Sigmoid colon (tissue), 6 donors: ENCODE measurements at regions not wholly inside any gene's neighbourhood (a gene's known extent, or its start where the extent isn't known, plus 50 kb on each side); places are given as distances from the start of the nearest gene placed in this dataset.
A peak's percentile ranks its signal among the peaks of the same experiment; 100 is the strongest.
"Not testable (repeated sequence)": the region's sequence is repeated elsewhere in the genome, so short reads cannot be mapped to it uniquely, and the experiment has no call there.

ENCODE experiments used
- DNase-seq: peaks from one replicate; pipeline ENCODE4 v3.0.0-alpha.2; 2019
- H3K27ac ChIP-seq, 4 donors: fragments of 200-600 bp; sonication (generic); one replicate each; pipeline ENCODE4 v1.5.1; 2016 to 2019; ENCODE audit warnings: mild to moderate bottlenecking in 1 of 4
- H3K27me3 ChIP-seq, 3 donors: fragments of 200-600 bp; sonication (generic); one replicate each; pipeline ENCODE4 v1.5.1; 2019; ENCODE audit warnings: mild to moderate bottlenecking in 1 of 3
- H3K36me3 ChIP-seq, 4 donors: fragments of 200-600 bp; sonication (generic); one replicate each; pipeline ENCODE4 v1.5.1; 2016 to 2019
- H3K4me1 ChIP-seq, 4 donors: fragments of 200-600 bp; sonication (generic); one replicate each; pipeline ENCODE4 v1.5.1; 2017 to 2019
- H3K4me3 ChIP-seq, 4 donors: fragments of 200-600 bp; sonication (generic); one replicate each; pipeline ENCODE4 v1.5.1; 2017 to 2019; ENCODE audit warnings: mild to moderate bottlenecking in 2 of 4, moderate library complexity in 1 of 4
- H3K9me3 ChIP-seq, 4 donors: fragments of 200-600 bp in 3 of 4; sonication (generic) in 3 of 4; one replicate each; pipeline versions ENCODE4 v1.5.1 to v1.6.1; 2013 to 2019
- EP300 ChIP-seq, 4 donors: sonication (generic); formaldehyde crosslinking; IDR thresholded peaks; one replicate each; pipeline ENCODE4 v1.6.1; 2017; ENCODE audit warnings: antibody characterized with exemption in 4 of 4
- POLR2A ChIP-seq, 2 donors: fragments of 450-650 bp; IDR thresholded peaks; one replicate each; pipeline ENCODE4 v1.6.1; 2016; ENCODE audit warnings: antibody characterized with exemption in 2 of 2, mild to moderate bottlenecking in 2 of 2, moderate library complexity in 2 of 2
- POLR2AphosphoS5 ChIP-seq, 4 donors: sonication (generic); formaldehyde crosslinking; IDR thresholded peaks; one replicate each; pipeline ENCODE4 v1.6.1; 2017; ENCODE audit warnings: antibody characterized with exemption in 4 of 4
- WGBS, 2 donors: extraction: QIAGEN DNeasy Blood & Tissue Kit; methylation state at CpG; one replicate each; pipeline ENCODE4 v1.1.7; 2013; 5-methylcytosine and 5-hydroxymethylcytosine counted together
- intact Hi-C: fragments of 100-400 bp; cut with DNase I; formaldehyde crosslinking; loops from one replicate; pipeline ENCODE4 v1.15.1; 2023
- TF ChIP-seq, protein P1 (sequence below), 4 experiments: fragments of 450-650 bp in 3 of 4; fragments of 200-600 bp in 1 of 4; IDR thresholded peaks; one replicate each; pipeline ENCODE4 v1.5.1; 2016 to 2019; ENCODE audit warnings: antibody characterized with exemption in 4 of 4, mild to moderate bottlenecking in 3 of 4, moderate library complexity in 2 of 4
- donor health status: healthy with polysubstance abuse.
- donor health status: healthy.

GRCh38 chr4:38532908-38533499, 131.0 kb upstream of the KLF3 start:
- H3K36me3 ChIP-seq, result no peaks in the 10 kb centered on the region
- 80 to 87% methylated on average over 6 of the region's 6 CpGs for WGBS, 2 donors
- no peaks in the 10 kb centered on the region for H3K27me3 ChIP-seq
- peaks cover 0 to 44% (median 21%) of the 10 kb centered on the region in 4 donors for H3K4me1 ChIP-seq
- peak; percentile 28 to 71 (median 46) for TF ChIP-seq POLR2AphosphoS5 (IDR thresholded peaks at IDR 0.05)
- TF ChIP-seq, protein P1, sequence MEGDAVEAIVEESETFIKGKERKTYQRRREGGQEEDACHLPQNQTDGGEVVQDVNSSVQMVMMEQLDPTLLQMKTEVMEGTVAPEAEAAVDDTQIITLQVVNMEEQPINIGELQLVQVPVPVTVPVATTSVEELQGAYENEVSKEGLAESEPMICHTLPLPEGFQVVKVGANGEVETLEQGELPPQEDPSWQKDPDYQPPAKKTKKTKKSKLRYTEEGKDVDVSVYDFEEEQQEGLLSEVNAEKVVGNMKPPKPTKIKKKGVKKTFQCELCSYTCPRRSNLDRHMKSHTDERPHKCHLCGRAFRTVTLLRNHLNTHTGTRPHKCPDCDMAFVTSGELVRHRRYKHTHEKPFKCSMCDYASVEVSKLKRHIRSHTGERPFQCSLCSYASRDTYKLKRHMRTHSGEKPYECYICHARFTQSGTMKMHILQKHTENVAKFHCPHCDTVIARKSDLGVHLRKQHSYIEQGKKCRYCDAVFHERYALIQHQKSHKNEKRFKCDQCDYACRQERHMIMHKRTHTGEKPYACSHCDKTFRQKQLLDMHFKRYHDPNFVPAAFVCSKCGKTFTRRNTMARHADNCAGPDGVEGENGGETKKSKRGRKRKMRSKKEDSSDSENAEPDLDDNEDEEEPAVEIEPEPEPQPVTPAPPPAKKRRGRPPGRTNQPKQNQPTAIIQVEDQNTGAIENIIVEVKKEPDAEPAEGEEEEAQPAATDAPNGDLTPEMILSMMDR (IDR thresholded peaks at IDR 0.05), result no peak
- TF ChIP-seq EP300 (IDR thresholded peaks at IDR 0.05), result no peak
- intact Hi-C loops, result no loop called here
- no peak for DNase-seq
- no peak overlapping the region for H3K4me3 ChIP-seq
- H3K9me3 ChIP-seq, result no peaks in the 10 kb centered on the region
- H3K27ac ChIP-seq, result peak overlapping the region in 3 of 4 donors; percentile 25 to 46 (median 40)

DNA sequence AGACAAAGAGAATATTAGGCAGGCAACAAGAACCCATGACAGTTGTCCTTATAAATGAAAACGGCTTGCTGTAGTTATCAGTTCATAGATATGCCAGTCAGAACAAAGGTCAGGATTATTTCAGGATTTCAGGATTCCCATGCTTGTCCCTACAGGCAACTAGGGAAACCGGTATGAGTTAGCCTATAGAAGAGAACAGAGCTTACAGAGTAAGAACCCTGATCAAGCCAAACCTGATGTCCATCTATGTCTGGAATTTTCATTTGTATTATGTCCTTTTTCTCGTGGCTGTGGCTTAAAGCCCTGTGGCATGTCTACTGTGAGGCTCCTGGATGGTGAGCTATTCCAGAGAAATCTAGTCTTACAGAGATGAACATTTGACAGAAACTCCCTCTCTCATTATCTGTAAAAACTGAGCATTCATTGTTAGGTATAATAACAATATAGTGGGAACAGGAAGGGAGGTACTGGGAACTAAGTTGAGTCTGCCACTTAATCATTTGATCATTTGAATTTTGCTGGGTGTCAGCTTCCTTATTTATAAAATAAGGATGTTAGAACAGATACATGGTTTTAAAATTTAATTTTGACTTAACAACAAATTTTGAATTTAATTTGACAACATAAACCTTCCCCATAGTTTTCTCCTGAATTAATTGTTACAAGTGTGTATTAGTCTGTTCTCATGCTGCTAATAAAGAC, 129.5 kb upstream of the KLF3 start:
- WGBS, 2 donors, result 65 to 75% methylated on average over 3 of the region's 3 CpGs
- no peak overlapping the region for H3K27ac ChIP-seq
- H3K36me3 ChIP-seq, result no peaks in the 10 kb centered on the region
- H3K4me3 ChIP-seq, result no peak overlapping the region
- TF ChIP-seq POLR2A (IDR thresholded peaks at IDR 0.05) (no peak), EP300 (IDR thresholded peaks at IDR 0.05) (no peak), POLR2AphosphoS5 (IDR thresholded peaks at IDR 0.05) (no peak)
- TF ChIP-seq, protein P1 (IDR thresholded peaks at IDR 0.05), result no peak
- peaks cover 0 to 50% (median 27%) of the 10 kb centered on the region in 4 donors for H3K4me1 ChIP-seq
- H3K9me3 ChIP-seq, result no peaks in the 10 kb centered on the region
- intact Hi-C loops, result no loop called here
- DNase-seq, result no peak
- no peaks in the 10 kb centered on the region for H3K27me3 ChIP-seq

- H3K4me3 ChIP-seq, intact Hi-C loops, H3K9me3 ChIP-seq, H3K27me3 ChIP-seq, H3K27ac ChIP-seq, DNase-seq, H3K36me3 ChIP-seq: not testable (repeated sequence)
- peaks cover 0 to 50% (median 27%) of the 10 kb centered on the region in 4 donors for H3K4me1 ChIP-seq
- 26 to 80% methylated on average over 1 of the region's 1 CpG for WGBS, 2 donors
Observed at GRCh38 chr4:38535071-38535470, 128.9 kb upstream of the KLF3 start.

- TF ChIP-seq, protein P1 (IDR thresholded peaks at IDR 0.05), result no peak
- TF ChIP-seq POLR2A (IDR thresholded peaks at IDR 0.05) (no peak), EP300 (IDR thresholded peaks at IDR 0.05) (no peak), POLR2AphosphoS5 (IDR thresholded peaks at IDR 0.05) (no peak)
- Histone ChIP-seq H3K4me3 (no peak overlapping the region), H3K27ac (no peak overlapping the region), H3K27me3 (no peaks in the 10 kb centered on the region), H3K4me1 (peaks cover 0 to 50% (median 27%) of the 10 kb centered on the region in 4 donors), H3K36me3 (no peaks in the 10 kb centered on the region), H3K9me3 (no peaks in the 10 kb centered on the region)
- intact Hi-C loops, result no loop called here
- 89 to 93% methylated on average over 5 of the region's 5 CpGs for WGBS, 2 donors
- DNase-seq, result no peak
Observed at GRCh38 chr4:38535717-38536116, 128.3 kb upstream of the KLF3 start.

DNA sequence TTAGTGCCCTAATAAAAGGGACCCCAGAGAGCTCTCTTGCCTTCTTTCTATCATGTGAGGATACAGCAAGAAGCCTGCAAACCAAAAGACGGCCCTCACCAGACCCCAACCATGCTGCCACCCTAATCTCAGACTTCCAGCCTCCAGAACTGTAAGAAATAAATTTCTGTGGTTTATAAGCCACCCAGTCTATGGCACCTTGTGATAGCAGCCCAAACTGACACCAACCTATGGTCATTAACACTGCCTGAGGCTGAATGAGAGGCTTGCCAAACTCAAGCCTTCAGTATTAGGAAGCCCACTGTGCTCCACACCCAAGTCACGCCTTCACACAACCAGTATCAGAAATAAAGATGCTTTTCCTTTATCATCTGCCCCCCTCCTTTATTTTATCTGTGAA, 127.3 kb upstream of the KLF3 start:
- Histone ChIP-seq H3K27ac (peak overlapping the region in 2 of 4 donors; percentile 4 to 54), H3K4me1 (peaks cover 0 to 42% (median 27%) of the 10 kb centered on the region in 4 donors), H3K36me3 (no peaks in the 10 kb centered on the region), H3K4me3 (no peak overlapping the region), H3K27me3 (no peaks in the 10 kb centered on the region), H3K9me3 (no peaks in the 10 kb centered on the region)
- intact Hi-C loops, result no loop called here
- 72 to 92% methylated on average over 2 of the region's 2 CpGs for WGBS, 2 donors
- TF ChIP-seq EP300 (IDR thresholded peaks at IDR 0.05), result no peak
- no peak for TF ChIP-seq POLR2A (IDR thresholded peaks at IDR 0.05)
- TF ChIP-seq POLR2AphosphoS5 (IDR thresholded peaks at IDR 0.05), result no peak
- TF ChIP-seq, protein P1 (IDR thresholded peaks at IDR 0.05), result no peak
- no peak for DNase-seq
